ENCODE measurements at regions not wholly inside any gene's neighbourhood (a gene's known extent, or its start where the extent isn't known, plus 50 kb on each side); places are given as distances from the start of the nearest gene placed in this dataset.

GRCh38 chr5:86374611-86375010 is 243.1 kb upstream of the COX7C start:
- Histone ChIP-seq H3K4me2 (ENCODE audit: insufficient read depth, low read length, poor library complexity, severe bottlenecking) (no peak overlapping the region), H4K91ac (ENCODE audit: low read depth, low read length, poor library complexity) (no peak overlapping the region), H4K8ac (ENCODE audit: low read depth, low read length) (no peak overlapping the region), H3K4ac (ENCODE audit: low read length) (no peak overlapping the region), H2BK15ac (ENCODE audit: low read length) (no peak overlapping the region), H3K14ac (ENCODE audit: low read length) (no peak overlapping the region), H3K36me3 (replicated peaks in 1 of 2; ENCODE audit: control insufficient read depth in 2 of 2, insufficient read depth in 2 of 2, low read length in 2 of 2) (no peaks in the 10 kb centered on the region), H3K27me3 (ENCODE audit: control insufficient read depth in 3 of 3, insufficient read depth in 3 of 3, low read depth in 1 of 3, low read length in 3 of 3) (no peaks in the 10 kb centered on the region), H3K9me3 (replicated peaks in 1 of 2; ENCODE audit: control insufficient read depth in 2 of 2, insufficient read depth in 1 of 2, low read depth in 1 of 2, low read length in 2 of 2) (peaks cover 0 to 9% of the 10 kb centered on the region in 2 donors), H2AK5ac (ENCODE audit: low read depth, low read length) (no peak overlapping the region), H2BK5ac (ENCODE audit: low read length) (no peak overlapping the region), H3K4me1 (ENCODE audit: control insufficient read depth in 2 of 2, insufficient read depth in 1 of 2, low read depth in 1 of 2, low read length in 2 of 2) (peaks cover 0 to 6% of the 10 kb centered on the region in 2 donors), H3K18ac (ENCODE audit: low read length) (no peak overlapping the region), H3K79me1 (ENCODE audit: low read depth, low read length) (no peaks in the 10 kb centered on the region), H2AFZ (ENCODE audit: low read length) (no peak overlapping the region), H2BK120ac (ENCODE audit: low read depth, low read length) (no peak overlapping the region), H2BK12ac (ENCODE audit: low read length) (no peak overlapping the region), H3K4me3 (ENCODE audit: low read length in 2 of 2) (no peak overlapping the region), H3K27ac (replicated peaks; ENCODE audit: low read length) (no peak overlapping the region), H3K9ac (ENCODE audit: low read depth, low read length, poor library complexity) (no peak overlapping the region), H3K23ac (ENCODE audit: low read depth, low read length, poor library complexity) (no peak overlapping the region)
- WGBS, 2 donors (ENCODE audit: extremely low coverage in 2 of 2, insufficient read length in 2 of 2, insufficient replicate concordance in 1 of 2) = no CpG with 5 or more reads among the region's 3 CpGs
- no peak for DNase-seq (ENCODE audit: low spot score)

- no peak overlapping the region for H2BK12ac ChIP-seq (ENCODE audit: low read length)
- no peak overlapping the region for H4K8ac ChIP-seq (ENCODE audit: low read depth, low read length)
- no peak overlapping the region for H3K4me2 ChIP-seq (ENCODE audit: insufficient read depth, low read length, poor library complexity, severe bottlenecking)
- H3K79me1 ChIP-seq (ENCODE audit: low read depth, low read length) = no peaks in the 10 kb centered on the region
- H3K18ac ChIP-seq (ENCODE audit: low read length) = no peak overlapping the region
- H3K4me3 ChIP-seq (ENCODE audit: low read length in 2 of 2) = no peak overlapping the region
- H3K4ac ChIP-seq (ENCODE audit: low read length) = no peak overlapping the region
- DNase-seq (ENCODE audit: low spot score) = no peak
- H3K14ac ChIP-seq (ENCODE audit: low read length) = no peak overlapping the region
- H2BK120ac ChIP-seq (ENCODE audit: low read depth, low read length) = no peak overlapping the region
- H2BK15ac ChIP-seq (ENCODE audit: low read length) = no peak overlapping the region
- H2AK5ac ChIP-seq (ENCODE audit: low read depth, low read length) = no peak overlapping the region
- no peak overlapping the region for H2AFZ ChIP-seq (ENCODE audit: low read length)
- H2BK5ac ChIP-seq (ENCODE audit: low read length) = no peak overlapping the region
- H4K91ac ChIP-seq (ENCODE audit: low read depth, low read length, poor library complexity) = no peak overlapping the region
- peaks cover 0 to 2% of the 10 kb centered on the region in 2 donors for H3K4me1 ChIP-seq (ENCODE audit: control insufficient read depth in 2 of 2, insufficient read depth in 1 of 2, low read depth in 1 of 2, low read length in 2 of 2)
- no peaks in the 10 kb centered on the region for H3K27me3 ChIP-seq (ENCODE audit: control insufficient read depth in 3 of 3, insufficient read depth in 3 of 3, low read depth in 1 of 3, low read length in 3 of 3)
- peaks cover 0 to 9% of the 10 kb centered on the region in 2 donors for H3K9me3 ChIP-seq (replicated peaks in 1 of 2; ENCODE audit: control insufficient read depth in 2 of 2, insufficient read depth in 1 of 2, low read depth in 1 of 2, low read length in 2 of 2)
- H3K23ac ChIP-seq (ENCODE audit: low read depth, low read length, poor library complexity) = no peak overlapping the region
- no peaks in the 10 kb centered on the region for H3K36me3 ChIP-seq (replicated peaks in 1 of 2; ENCODE audit: control insufficient read depth in 2 of 2, insufficient read depth in 2 of 2, low read length in 2 of 2)
- no peak overlapping the region for H3K9ac ChIP-seq (ENCODE audit: low read depth, low read length, poor library complexity)
- no peak overlapping the region for H3K27ac ChIP-seq (replicated peaks; ENCODE audit: low read length)
- WGBS, 2 donors (ENCODE audit: extremely low coverage in 2 of 2, insufficient read length in 2 of 2, insufficient replicate concordance in 1 of 2) = no CpG with 5 or more reads among the region's 3 CpGs
These were observed 241.5 kb upstream of the COX7C start for GRCh38 chr5:86376214-86376613.

GRCh38 chr5:86403190-86403589 is 214.6 kb upstream of the COX7C start:
- no peak overlapping the region for H3K4ac ChIP-seq (ENCODE audit: low read length)
- no peaks in the 10 kb centered on the region for H3K36me3 ChIP-seq (replicated peaks in 1 of 2; ENCODE audit: control insufficient read depth in 2 of 2, insufficient read depth in 2 of 2, low read length in 2 of 2)
- H3K79me1 ChIP-seq (ENCODE audit: low read depth, low read length) = no peaks in the 10 kb centered on the region
- H4K8ac ChIP-seq (ENCODE audit: low read depth, low read length) = no peak overlapping the region
- WGBS, 2 donors (ENCODE audit: extremely low coverage in 2 of 2, insufficient read length in 2 of 2, insufficient replicate concordance in 1 of 2) = no CpG with 5 or more reads among the region's 2 CpGs
- no peak overlapping the region for H2AFZ ChIP-seq (ENCODE audit: low read length)
- H2BK5ac ChIP-seq (ENCODE audit: low read length) = no peak overlapping the region
- no peak overlapping the region for H3K9ac ChIP-seq (ENCODE audit: low read depth, low read length, poor library complexity)
- no peak for DNase-seq (ENCODE audit: low spot score)
- no peaks in the 10 kb centered on the region for H3K4me1 ChIP-seq (ENCODE audit: control insufficient read depth in 2 of 2, insufficient read depth in 1 of 2, low read depth in 1 of 2, low read length in 2 of 2)
- H3K4me2 ChIP-seq (ENCODE audit: insufficient read depth, low read length, poor library complexity, severe bottlenecking) = no peak overlapping the region
- no peak overlapping the region for H4K91ac ChIP-seq (ENCODE audit: low read depth, low read length, poor library complexity)
- no peak overlapping the region for H3K14ac ChIP-seq (ENCODE audit: low read length)
- H3K23ac ChIP-seq (ENCODE audit: low read depth, low read length, poor library complexity) = no peak overlapping the region
- no peak overlapping the region for H2BK15ac ChIP-seq (ENCODE audit: low read length)
- no peaks in the 10 kb centered on the region for H3K27me3 ChIP-seq (ENCODE audit: control insufficient read depth in 3 of 3, insufficient read depth in 3 of 3, low read depth in 1 of 3, low read length in 3 of 3)
- no peak overlapping the region for H3K27ac ChIP-seq (replicated peaks; ENCODE audit: low read length)
- no peaks in the 10 kb centered on the region for H3K9me3 ChIP-seq (replicated peaks in 1 of 2; ENCODE audit: control insufficient read depth in 2 of 2, insufficient read depth in 1 of 2, low read depth in 1 of 2, low read length in 2 of 2)
- no peak overlapping the region for H3K18ac ChIP-seq (ENCODE audit: low read length)
- no peak overlapping the region for H2BK120ac ChIP-seq (ENCODE audit: low read depth, low read length)
- no peak overlapping the region for H2AK5ac ChIP-seq (ENCODE audit: low read depth, low read length)
- no peak overlapping the region for H3K4me3 ChIP-seq (ENCODE audit: low read length in 2 of 2)
- no peak overlapping the region for H2BK12ac ChIP-seq (ENCODE audit: low read length)

GRCh38 chr5:86404256-86404655 is 213.5 kb upstream of the COX7C start:
- H2AFZ ChIP-seq (ENCODE audit: low read length) = no peak overlapping the region
- H3K9me3 ChIP-seq (replicated peaks in 1 of 2; ENCODE audit: control insufficient read depth in 2 of 2, insufficient read depth in 1 of 2, low read depth in 1 of 2, low read length in 2 of 2) = no peaks in the 10 kb centered on the region

More at GRCh38 chr5:86404256-86404655, 213.5 kb upstream of the COX7C start:
- no peak overlapping the region for H4K8ac ChIP-seq (ENCODE audit: low read depth, low read length)
- no peak overlapping the region for H3K18ac ChIP-seq (ENCODE audit: low read length)
- H4K91ac ChIP-seq (ENCODE audit: low read depth, low read length, poor library complexity) = no peak overlapping the region
- H2BK120ac ChIP-seq (ENCODE audit: low read depth, low read length) = no peak overlapping the region
- H2BK12ac ChIP-seq (ENCODE audit: low read length) = no peak overlapping the region
- no peak overlapping the region for H3K4me2 ChIP-seq (ENCODE audit: insufficient read depth, low read length, poor library complexity, severe bottlenecking)
- H3K36me3 ChIP-seq (replicated peaks in 1 of 2; ENCODE audit: control insufficient read depth in 2 of 2, insufficient read depth in 2 of 2, low read length in 2 of 2) = no peaks in the 10 kb centered on the region
- no peaks in the 10 kb centered on the region for H3K27me3 ChIP-seq (ENCODE audit: control insufficient read depth in 3 of 3, insufficient read depth in 3 of 3, low read depth in 1 of 3, low read length in 3 of 3)
- H2AK5ac ChIP-seq (ENCODE audit: low read depth, low read length) = no peak overlapping the region
- no peak overlapping the region for H3K4ac ChIP-seq (ENCODE audit: low read length)
- DNase-seq (ENCODE audit: low spot score) = no peak
- no peaks in the 10 kb centered on the region for H3K79me1 ChIP-seq (ENCODE audit: low read depth, low read length)
- H3K9ac ChIP-seq (ENCODE audit: low read depth, low read length, poor library complexity) = no peak overlapping the region
- no peak overlapping the region for H3K27ac ChIP-seq (replicated peaks; ENCODE audit: low read length)
- H3K4me1 ChIP-seq (ENCODE audit: control insufficient read depth in 2 of 2, insufficient read depth in 1 of 2, low read depth in 1 of 2, low read length in 2 of 2) = no peaks in the 10 kb centered on the region
- H2BK5ac ChIP-seq (ENCODE audit: low read length) = no peak overlapping the region
- no peak overlapping the region for H2BK15ac ChIP-seq (ENCODE audit: low read length)
- no peak overlapping the region for H3K23ac ChIP-seq (ENCODE audit: low read depth, low read length, poor library complexity)
- H3K4me3 ChIP-seq (ENCODE audit: low read length in 2 of 2) = no peak overlapping the region
- no peak overlapping the region for H3K14ac ChIP-seq (ENCODE audit: low read length)
- WGBS, 2 donors (ENCODE audit: extremely low coverage in 2 of 2, insufficient read length in 2 of 2, insufficient replicate concordance in 1 of 2) = no CpG with 5 or more reads among the region's 1 CpG

All from neuronal stem cell (in vitro differentiated cells).